SJCRH30 (cell line): ENCODE measurements at regions not wholly inside any gene's neighbourhood (a gene's known extent, or its start where the extent isn't known, plus 50 kb on each side); places are given as distances from the start of the nearest gene placed in this dataset.

ENCODE experiments used
- DNase-seq, 2 experiments: peaks; one replicate each; pipeline ENCODE4 v3.0.0-alpha.2; 2015 to 2020
- H3K27ac ChIP-seq: fragments of 250-450 bp; sonication (Bioruptor Pico); 2 replicates; pipeline ENCODE4 v1.5.1; 2020; ENCODE audit warnings: mild to moderate bottlenecking, moderate library complexity
- H3K27me3 ChIP-seq: fragments of 250-450 bp; sonication (Bioruptor Pico); 2 replicates; pipeline ENCODE4 v1.5.1; 2020; ENCODE audit warnings: mild to moderate bottlenecking, moderate library complexity
- H3K36me3 ChIP-seq: fragments of 250-450 bp; sonication (Bioruptor Pico); 2 replicates; pipeline ENCODE4 v1.5.1; 2020; ENCODE audit warnings: mild to moderate bottlenecking, moderate library complexity
- H3K4me1 ChIP-seq: fragments of 250-450 bp; sonication (Bioruptor Pico); 2 replicates; pipeline ENCODE4 v1.5.1; 2020; ENCODE audit warnings: mild to moderate bottlenecking, moderate library complexity
- H3K4me3 ChIP-seq: fragments of 250-450 bp; sonication (Bioruptor Pico); 2 replicates; pipeline ENCODE4 v1.5.1; 2020; ENCODE audit warnings: mild to moderate bottlenecking, moderate library complexity
- H3K9me3 ChIP-seq: fragments of 250-450 bp; sonication (Bioruptor Pico); replicated peaks from 2 replicates; pipeline ENCODE4 v1.5.1; 2020; ENCODE audit warnings: mild to moderate bottlenecking, moderate library complexity

GRCh38 chr7:67843001-67843565 lies 846.5 kb downstream of the TYW1 start:
- no peaks in the 10 kb centered on the region for H3K4me1 ChIP-seq
- 0 out of 2 replicates have a peak, but pooled peaks cover 5% of the 10 kb centered on the region for H3K27me3 ChIP-seq
- no peaks in the 10 kb centered on the region; the same call in 1 of the 2 replicates for H3K9me3 ChIP-seq
- H3K4me3 ChIP-seq = no peak overlapping the region
- H3K36me3 ChIP-seq = no peaks in the 10 kb centered on the region
- no peak for DNase-seq
- no peak overlapping the region for H3K27ac ChIP-seq

GRCh38 chr7:67843615-67844014 lies 847.0 kb downstream of the TYW1 start:
- H3K9me3 ChIP-seq = no peaks in the 10 kb centered on the region; the same call in 1 of the 2 replicates
- H3K36me3 ChIP-seq = no peaks in the 10 kb centered on the region
- H3K27ac ChIP-seq = no peak overlapping the region
- 0 out of 2 replicates have a peak, but pooled peaks cover 5% of the 10 kb centered on the region for H3K27me3 ChIP-seq
- no peaks in the 10 kb centered on the region for H3K4me1 ChIP-seq
- no peak overlapping the region for H3K4me3 ChIP-seq
- DNase-seq = no peak

- no peak for DNase-seq
- H3K27ac ChIP-seq = no peak overlapping the region
- no peaks in the 10 kb centered on the region for H3K4me1 ChIP-seq
- no peaks in the 10 kb centered on the region for H3K36me3 ChIP-seq
- H3K27me3 ChIP-seq = 0 out of 2 replicates have a peak, but pooled peaks cover 5% of the 10 kb centered on the region
- no peak overlapping the region for H3K4me3 ChIP-seq
- H3K9me3 ChIP-seq = no peaks in the 10 kb centered on the region
These were observed 850.6 kb downstream of the TYW1 start for GRCh38 chr7:67847092-67847787.

- Histone ChIP-seq H3K36me3 (no peaks in the 10 kb centered on the region), H3K4me1 (no peaks in the 10 kb centered on the region), H3K9me3 (no peaks in the 10 kb centered on the region), H3K4me3 (no peak overlapping the region), H3K27ac (no peak overlapping the region), H3K27me3 (peaks cover 3% of the 10 kb centered on the region; the same call in 1 of the 2 replicates)
- DNase-seq = no peak
These were observed 857.9 kb downstream of the TYW1 start for GRCh38 chr7:67854221-67855178.

GRCh38 chr7:67855322-67855721 lies 858.7 kb downstream of the TYW1 start:
- no peak overlapping the region for H3K4me3 ChIP-seq
- H3K9me3 ChIP-seq = no peaks in the 10 kb centered on the region
- no peaks in the 10 kb centered on the region for H3K36me3 ChIP-seq
- H3K4me1 ChIP-seq = no peaks in the 10 kb centered on the region
- peaks cover 3% of the 10 kb centered on the region; the same call in 1 of the 2 replicates for H3K27me3 ChIP-seq
- no peak for DNase-seq
- H3K27ac ChIP-seq = no peak overlapping the region

- Histone ChIP-seq H3K4me3 (no peak overlapping the region), H3K4me1 (no peaks in the 10 kb centered on the region), H3K9me3 (no peaks in the 10 kb centered on the region), H3K27me3 (peaks cover 3% of the 10 kb centered on the region; the same call in 1 of the 2 replicates), H3K27ac (no peak overlapping the region), H3K36me3 (no peaks in the 10 kb centered on the region)
- no peak for DNase-seq
These were observed 859.4 kb downstream of the TYW1 start for GRCh38 chr7:67856046-67856445.

GRCh38 chr7:67857698-67858097 lies 861.1 kb downstream of the TYW1 start:
- H3K4me1 ChIP-seq = no peaks in the 10 kb centered on the region
- H3K27ac ChIP-seq = no peak overlapping the region
- H3K4me3 ChIP-seq = no peak overlapping the region

GRCh38 chr7:67858931-67859330 lies 862.3 kb downstream of the TYW1 start:
- Histone ChIP-seq H3K36me3 (no peaks in the 10 kb centered on the region), H3K9me3 (no peaks in the 10 kb centered on the region), H3K4me3 (no peak overlapping the region), H3K27ac (no peak overlapping the region), H3K4me1 (no peaks in the 10 kb centered on the region), H3K27me3 (peaks cover 3% of the 10 kb centered on the region; the same call in 1 of the 2 replicates)
- DNase-seq = no peak

More at GRCh38 chr7:67857698-67858097, 861.1 kb downstream of the TYW1 start:
- no peak for DNase-seq
- Histone ChIP-seq H3K36me3 (no peaks in the 10 kb centered on the region), H3K27me3 (peaks cover 3% of the 10 kb centered on the region; the same call in 1 of the 2 replicates), H3K9me3 (no peaks in the 10 kb centered on the region)

- DNase-seq = no peak
- Histone ChIP-seq H3K4me3 (no peak overlapping the region), H3K9me3 (no peaks in the 10 kb centered on the region), H3K4me1 (no peaks in the 10 kb centered on the region), H3K36me3 (no peaks in the 10 kb centered on the region), H3K27ac (no peak overlapping the region), H3K27me3 (no peaks in the 10 kb centered on the region)
These were observed 867.3 kb downstream of the TYW1 start for GRCh38 chr7:67863911-67864310.

GRCh38 chr7:67866054-67866453 lies 869.4 kb downstream of the TYW1 start:
- H3K4me3 ChIP-seq = no peak overlapping the region
- no peak overlapping the region for H3K27ac ChIP-seq
- no peaks in the 10 kb centered on the region for H3K9me3 ChIP-seq
- H3K4me1 ChIP-seq = no peaks in the 10 kb centered on the region
- no peaks in the 10 kb centered on the region for H3K27me3 ChIP-seq
- H3K36me3 ChIP-seq = no peaks in the 10 kb centered on the region
- DNase-seq = no peak

GRCh38 chr7:67866812-67867211 lies 870.2 kb downstream of the TYW1 start:
- Histone ChIP-seq H3K27ac (no peak overlapping the region), H3K4me1 (no peaks in the 10 kb centered on the region), H3K4me3 (no peak overlapping the region), H3K27me3 (no peaks in the 10 kb centered on the region), H3K36me3 (no peaks in the 10 kb centered on the region), H3K9me3 (no peaks in the 10 kb centered on the region)
- DNase-seq = no peak

GRCh38 chr7:67870396-67870795 lies 873.8 kb downstream of the TYW1 start:
- Histone ChIP-seq H3K27me3 (0 out of 2 replicates have a peak, but pooled peaks cover 4% of the 10 kb centered on the region), H3K4me3 (no peak overlapping the region), H3K4me1 (no peaks in the 10 kb centered on the region), H3K36me3 (no peaks in the 10 kb centered on the region), H3K27ac (no peak overlapping the region), H3K9me3 (no peaks in the 10 kb centered on the region)
- DNase-seq = no peak

GRCh38 chr7:67875558-67875957 lies 878.9 kb downstream of the TYW1 start:
- Histone ChIP-seq H3K27me3 (0 out of 2 replicates have a peak, but pooled peaks cover 4% of the 10 kb centered on the region), H3K27ac (no peak overlapping the region), H3K4me3 (no peak overlapping the region), H3K4me1 (no peaks in the 10 kb centered on the region), H3K9me3 (no peaks in the 10 kb centered on the region), H3K36me3 (no peaks in the 10 kb centered on the region)
- no peak for DNase-seq

GRCh38 chr7:67878808-67879207 lies 882.2 kb downstream of the TYW1 start:
- Histone ChIP-seq H3K9me3 (no peaks in the 10 kb centered on the region), H3K4me3 (no peak overlapping the region), H3K27ac (no peak overlapping the region)

GRCh38 chr7:67882843-67883242 lies 886.2 kb downstream of the TYW1 start:
- H3K9me3 ChIP-seq = 0 out of 2 replicates have a peak, but pooled peaks cover 4% of the 10 kb centered on the region
- no peak overlapping the region for H3K4me3 ChIP-seq
- no peaks in the 10 kb centered on the region for H3K36me3 ChIP-seq
- no peaks in the 10 kb centered on the region for H3K4me1 ChIP-seq
- no peaks in the 10 kb centered on the region; the same call in 1 of the 2 replicates for H3K27me3 ChIP-seq
- no peak for DNase-seq
- no peak overlapping the region for H3K27ac ChIP-seq

More at GRCh38 chr7:67878808-67879207, 882.2 kb downstream of the TYW1 start:
- DNase-seq = no peak
- no peaks in the 10 kb centered on the region for H3K4me1 ChIP-seq
- peaks cover 4% of the 10 kb centered on the region; the same call in 1 of the 2 replicates for H3K27me3 ChIP-seq
- H3K36me3 ChIP-seq = no peaks in the 10 kb centered on the region
